H1 (cell line): ENCODE measurements at regions not wholly inside any gene's neighbourhood (a gene's known extent, or its start where the extent isn't known, plus 50 kb on each side); places are given as distances from the start of the nearest gene placed in this dataset.

Source experiments
- CTCF ChIA-PET: fragments of 300-600 bp; sonication (Branson Sonifier 250); formaldehyde crosslinking; loops from one replicate; lab custom pipeline; 2021; ENCODE audit not compliant: partially characterized antibody; lab: Charles Lee
- POLR2A ChIA-PET: fragments of 300-600 bp; sonication (Branson Sonifier 250); formaldehyde crosslinking; loops from one replicate; lab custom pipeline; 2021; ENCODE audit warnings: inconsistent platforms; ENCODE audit not compliant: partially characterized antibody; lab: Charles Lee
- DNase-seq, 2 experiments: peaks; one replicate each; pipeline versions ENCODE4 v3.0.0 to v3.0.0-alpha.2; 2010 to 2022; ENCODE audit warnings: low spot score in 2 of 2, low read depth in 1 of 2, mixed read lengths in 1 of 2
- FAIRE-seq: peaks from 2 replicates; lab custom pipeline; 2011; peaks lifted over from hg19 to GRCh38; lab: Jason Lieb, UNC
- H2AFZ ChIP-seq: 2 replicates; pipeline ENCODE4 v1.8.1; 2012; ENCODE audit warnings: low read length, inconsistent platforms
- H2AK5ac ChIP-seq: 2 replicates; pipeline ENCODE4 v1.6.1; 2013; ENCODE audit warnings: low read depth, low read length
- H2BK120ac ChIP-seq: replicated peaks from 2 replicates; pipeline ENCODE3; 2013; ENCODE audit warnings: low read depth, low read length, inconsistent platforms
- H2BK12ac ChIP-seq: 2 replicates; pipeline ENCODE4 v1.6.1; 2013; ENCODE audit warnings: low read depth, low read length
- H2BK15ac ChIP-seq: 2 replicates; pipeline ENCODE4 v1.6.1; 2013; ENCODE audit warnings: low read length
- H2BK20ac ChIP-seq: 2 replicates; pipeline ENCODE4 v1.6.1; 2013; ENCODE audit warnings: low read length
- H2BK5ac ChIP-seq: 2 replicates; pipeline ENCODE4 v1.6.1; 2013; ENCODE audit warnings: low read depth, low read length
- H3K14ac ChIP-seq: 2 replicates; pipeline ENCODE4 v1.6.1; 2013; ENCODE audit warnings: inconsistent platforms; ENCODE audit not compliant: insufficient read length
- H3K18ac ChIP-seq: 2 replicates; pipeline ENCODE4 v1.6.1; 2013; ENCODE audit warnings: low read length; ENCODE audit errors: extremely low read depth
- H3K23ac ChIP-seq: 2 replicates; pipeline ENCODE4 v1.6.1; 2013; ENCODE audit warnings: inconsistent platforms; ENCODE audit not compliant: insufficient read length
- H3K23me2 ChIP-seq: 2 replicates; pipeline ENCODE4 v1.6.1; 2013; ENCODE audit warnings: low read depth, low read length
- H3K27ac ChIP-seq: 2 replicates; pipeline ENCODE4 v1.6.1; 2011; ENCODE audit warnings: low read depth, low read length, inconsistent platforms
- H3K27me3 ChIP-seq, 4 experiments: replicated peaks in 1 of 4; 1 replicate in 1 of 4; 2 replicates in 3 of 4; pipeline versions ENCODE4 v1.6.1 to v1.8.1; 2011 to 2013; ENCODE audit warnings: low read length in 3 of 4, mild to moderate bottlenecking in 3 of 4, inconsistent platforms in 2 of 4, mixed read lengths in 2 of 4, moderate library complexity in 1 of 4; ENCODE audit not compliant: control insufficient read depth in 3 of 4, insufficient read depth in 3 of 4; ENCODE audit errors: extremely low read depth in 1 of 4
- H3K36me3 ChIP-seq, 4 experiments: 2 replicates each; pipeline versions ENCODE4 v1.6.1 to v1.8.1; 2011 to 2013; ENCODE audit warnings: mild to moderate bottlenecking in 4 of 4, low read length in 3 of 4, moderate library complexity in 2 of 4, control low read depth in 1 of 4, inconsistent platforms in 1 of 4; ENCODE audit not compliant: insufficient read depth in 4 of 4, control insufficient read depth in 2 of 4
- H3K4ac ChIP-seq: replicated peaks from 2 replicates; pipeline ENCODE3; 2013; ENCODE audit warnings: low read length, low read depth, mixed read lengths, inconsistent platforms; ENCODE audit not compliant: insufficient read length
- H3K4me1 ChIP-seq, 4 experiments: replicated peaks in 1 of 4; 1 replicate in 1 of 4; 2 replicates in 3 of 4; pipeline versions ENCODE4 v1.6.1 to v1.8.1; 2011 to 2013; ENCODE audit warnings: low read length in 3 of 4, inconsistent platforms in 2 of 4, mixed read lengths in 1 of 4; ENCODE audit not compliant: insufficient read depth in 4 of 4, control insufficient read depth in 3 of 4
- H3K4me2 ChIP-seq, 2 experiments: 2 replicates each; pipeline versions ENCODE4 v1.6.1 to v1.8.1; 2011 to 2013; ENCODE audit warnings: low read depth in 2 of 2, low read length in 2 of 2, control low read depth in 1 of 2, inconsistent platforms in 1 of 2, mild to moderate bottlenecking in 1 of 2; ENCODE audit not compliant: insufficient read depth in 1 of 2
- H3K4me3 ChIP-seq, 4 experiments: fragments of 200-600, 300-600 bp in 1 of 4; sonication (generic), shearing (Covaris generic), sonication (Bioruptor Twin) in 1 of 4; 2 replicates each; pipeline versions ENCODE4 v1.5.1 to v1.8.1; 2011 to 2016; ENCODE audit warnings: low read length in 4 of 4, low read depth in 3 of 4, control low read depth in 2 of 4, inconsistent platforms in 2 of 4, mild to moderate bottlenecking in 2 of 4, mixed read lengths in 1 of 4, moderate library complexity in 1 of 4; ENCODE audit not compliant: insufficient read depth in 2 of 4; ENCODE audit errors: extremely low read depth in 1 of 4
- H3K56ac ChIP-seq: replicated peaks from 2 replicates; pipeline ENCODE3; 2013; ENCODE audit warnings: low read depth, mild to moderate bottlenecking, mixed read lengths, low read length, inconsistent platforms; ENCODE audit not compliant: insufficient read length
- H3K79me1 ChIP-seq: 2 replicates; pipeline ENCODE4 v1.6.1; 2013; ENCODE audit warnings: low read depth, low read length, control low read depth
- H3K79me2 ChIP-seq, 2 experiments: 2 replicates each; pipeline versions ENCODE4 v1.6.1 to v1.8.1; 2012 to 2013; ENCODE audit warnings: low read length in 2 of 2, mild to moderate bottlenecking in 2 of 2, inconsistent platforms in 1 of 2; ENCODE audit not compliant: insufficient read depth in 2 of 2, control insufficient read depth in 1 of 2
- H3K9ac ChIP-seq, 4 experiments: replicated peaks in 1 of 4; 1 replicate in 1 of 4; 2 replicates in 3 of 4; pipeline versions ENCODE4 v1.6.1 to v1.8.1; 2011 to 2013; ENCODE audit warnings: low read depth in 3 of 4, low read length in 3 of 4, control low read depth in 2 of 4, mild to moderate bottlenecking in 2 of 4, moderate library complexity in 2 of 4, inconsistent platforms in 1 of 4; ENCODE audit errors: extremely low read depth in 1 of 4
- H3K9me3 ChIP-seq, 2 experiments: 2 replicates each; pipeline versions ENCODE4 v1.6.1 to v1.8.1; 2012 to 2013; ENCODE audit warnings: mild to moderate bottlenecking in 2 of 2, moderate library complexity in 2 of 2, control low read depth in 1 of 2, inconsistent platforms in 1 of 2, low read depth in 1 of 2, low read length in 1 of 2, mixed read lengths in 1 of 2; ENCODE audit not compliant: insufficient read depth in 2 of 2
- H4K20me1 ChIP-seq, 2 experiments: replicated peaks in 1 of 2; 2 replicates each; pipeline versions ENCODE3 to v1.8.1; 2011 to 2013; ENCODE audit warnings: inconsistent platforms in 2 of 2, low read length in 2 of 2, mild to moderate bottlenecking in 1 of 2; ENCODE audit not compliant: insufficient read depth in 2 of 2, control insufficient read depth in 1 of 2
- H4K5ac ChIP-seq: 2 replicates; pipeline ENCODE4 v1.6.1; 2013; ENCODE audit warnings: low read length, low read depth, mixed read lengths, inconsistent platforms; ENCODE audit not compliant: insufficient read length
- H4K8ac ChIP-seq: 2 replicates; pipeline ENCODE4 v1.8.0; 2013; ENCODE audit warnings: mild to moderate bottlenecking, moderate library complexity, low read length, inconsistent platforms; ENCODE audit not compliant: insufficient read depth; ENCODE audit errors: extremely low read depth
- H4K91ac ChIP-seq: replicated peaks from 2 replicates; pipeline ENCODE3; 2013; ENCODE audit warnings: low read length, mixed read lengths, inconsistent platforms; ENCODE audit not compliant: insufficient read length
- CBX8 ChIP-seq: fragments of 300-800, 300-1000 bp; sonication (generic); IDR thresholded peaks from 2 replicates; pipeline ENCODE4 v1.7.1; 2016; ENCODE audit warnings: low read depth, low read length, borderline replicate concordance
- CHD1 ChIP-seq: IDR thresholded peaks from 2 replicates; pipeline ENCODE4 v1.6.1; 2012; ENCODE audit warnings: low read depth, low read length, improper control_type of control experiment
- EGR1 ChIP-seq: IDR thresholded peaks from 2 replicates; pipeline ENCODE4 v1.6.1; 2011; ENCODE audit warnings: low read depth, low read length, borderline replicate concordance
- FOSL1 ChIP-seq: IDR thresholded peaks from 2 replicates; pipeline ENCODE4 v1.6.1; 2011; ENCODE audit warnings: mild to moderate bottlenecking, low read depth, low read length, moderate library complexity; ENCODE audit not compliant: insufficient read depth
- JUN ChIP-seq: IDR thresholded peaks from 2 replicates; pipeline ENCODE4 v1.6.1; 2011; ENCODE audit warnings: low read depth, mild to moderate bottlenecking, improper control_type of control experiment, low read length
- MAFK ChIP-seq: IDR thresholded peaks from 2 replicates; pipeline ENCODE4 v1.6.1; 2012; ENCODE audit warnings: low read depth, mild to moderate bottlenecking, improper control_type of control experiment, low read length
- NANOG ChIP-seq: IDR thresholded peaks from 2 replicates; pipeline ENCODE4 v1.6.1; 2011; ENCODE audit warnings: low read length, low read depth, mild to moderate bottlenecking, inconsistent platforms; ENCODE audit not compliant: insufficient read depth, poor library complexity, severe bottlenecking
- POU5F1 ChIP-seq: IDR thresholded peaks from 2 replicates; pipeline ENCODE4 v1.6.1; 2011; ENCODE audit warnings: low read depth, mild to moderate bottlenecking, low read length, moderate library complexity
- RBBP5 ChIP-seq: IDR thresholded peaks from 2 replicates; pipeline ENCODE4 v1.7.1; 2012; ENCODE audit warnings: low read depth, mild to moderate bottlenecking, inconsistent platforms, low read length, moderate library complexity, borderline replicate concordance
- SIRT6 ChIP-seq: IDR thresholded peaks from one replicate; pipeline ENCODE4 v1.7.1; 2012; ENCODE audit warnings: low read length, inconsistent platforms
- SIX5 ChIP-seq: IDR thresholded peaks from 2 replicates; pipeline ENCODE4 v1.6.1; 2011; ENCODE audit warnings: mild to moderate bottlenecking, low read depth, low read length
- SP1 ChIP-seq: IDR thresholded peaks from 2 replicates; pipeline ENCODE4 v1.6.1; 2011; ENCODE audit warnings: low read depth, low read length
- TCF12 ChIP-seq: IDR thresholded peaks from 2 replicates; pipeline ENCODE4 v1.6.1; 2011; ENCODE audit warnings: low read depth, mild to moderate bottlenecking, low read length
- WGBS, 2 experiments: shearing (Covaris generic) in 1 of 2; methylation state at CpG; one replicate each; pipeline versions ENCODE4 v1.1.6 to v1.1.7; 2013 to 2015; ENCODE audit warnings: low lambda C conversion rate in 2 of 2, mixed read lengths in 2 of 2, inconsistent platforms in 1 of 2, low coverage in 1 of 2, missing lambda C conversion rate in 1 of 2; ENCODE audit not compliant: insufficient replicate concordance in 2 of 2, insufficient coverage in 1 of 2, insufficient read length in 1 of 2; ENCODE audit errors: extremely low coverage in 1 of 2, missing lambda C conversion rate in 1 of 2; 5-methylcytosine and 5-hydroxymethylcytosine counted together
- TF ChIP-seq, protein P1 (sequence below): IDR thresholded peaks from 2 replicates; pipeline ENCODE4 v1.6.1; 2012; ENCODE audit warnings: low read length, inconsistent platforms

DNA sequence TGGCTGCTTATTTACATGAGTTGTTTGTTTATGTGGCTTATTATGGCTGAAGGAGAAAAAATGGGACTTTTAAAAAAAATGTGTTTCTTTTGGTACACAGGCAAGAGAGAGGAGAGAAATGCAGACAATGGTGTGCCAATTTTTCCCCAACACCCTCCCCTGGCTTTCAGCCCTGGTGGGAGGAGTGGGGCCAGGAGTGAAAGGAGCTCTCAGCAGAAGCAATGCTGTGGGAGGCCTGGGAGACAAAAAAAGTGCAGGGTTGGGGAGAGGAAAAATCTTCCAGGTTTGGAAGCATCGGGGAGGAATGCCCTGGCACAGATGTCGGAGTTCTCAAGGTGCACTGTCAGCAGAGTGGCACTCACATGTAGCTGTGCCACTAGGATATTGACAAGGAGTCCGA lies 117.7 kb upstream of the FOXB1 start:
- H2BK12ac ChIP-seq, result no peak overlapping the region
- no peak overlapping the region for H3K4me3 ChIP-seq
- 82% methylated on average over 3 of the region's 3 CpGs; no CpG with 5 or more reads in 1 of the 2 experiments for WGBS, 2 experiments
- H3K79me2 ChIP-seq, result no peaks in the 10 kb centered on the region
- no peaks in the 10 kb centered on the region for H3K23me2 ChIP-seq
- H3K23ac ChIP-seq, result no peak overlapping the region
- H3K4me2 ChIP-seq, result no peak overlapping the region
- no peaks in the 10 kb centered on the region for H3K79me1 ChIP-seq
- H2BK120ac ChIP-seq, result no peak overlapping the region
- CTCF ChIA-PET, result interaction anchor here (1.0 to 1.7 kb wide), 3 partner anchors 10 to 32 kb away, joined by 3 to 5 read pairs (median 4); no protein-coding TSS in a partner anchor
- H3K9ac ChIP-seq, result no peak overlapping the region
- H2BK20ac ChIP-seq, result no peak overlapping the region
- H4K8ac ChIP-seq, result no peak overlapping the region
- H4K91ac ChIP-seq, result no peak overlapping the region
- no peaks in the 10 kb centered on the region for H4K20me1 ChIP-seq
- H2AK5ac ChIP-seq, result no peak overlapping the region
- no peak overlapping the region for H3K18ac ChIP-seq
- peak overlapping the region; percentile 33; the same call in 1 of the 2 replicates for H2BK15ac ChIP-seq
- no peaks in the 10 kb centered on the region for H3K36me3 ChIP-seq
- no peak overlapping the region for H3K4ac ChIP-seq
- H3K9me3 ChIP-seq, result no peaks in the 10 kb centered on the region
- DNase-seq (no peak), FAIRE-seq (no peak)
- H3K56ac ChIP-seq, result no peak overlapping the region
- H3K14ac ChIP-seq, result no peak overlapping the region
- H4K5ac ChIP-seq, result no peak overlapping the region
- no peak overlapping the region for H2BK5ac ChIP-seq
- H3K27ac ChIP-seq, result no peak overlapping the region
- POLR2A ChIA-PET, result interaction anchor here (0.6 kb wide), 1 partner anchor 21 kb away, joined by 3 read pairs; no protein-coding TSS in a partner anchor
- H3K27me3 ChIP-seq, result no peaks in the 10 kb centered on the region
- H3K4me1 ChIP-seq, result peaks cover 0 to 5% (median 1%) of the 10 kb centered on the region in 4 experiments; a peak in 3 of 7 replicates
- H2AFZ ChIP-seq, result 0 out of 2 replicates have a peak overlapping the region, but pooled peaks have one; percentile 9
- no peak for TF ChIP-seq MAFK
- no peak for TF ChIP-seq SIRT6
- no peak for TF ChIP-seq CHD1
- TF ChIP-seq TCF12, result no peak
- no peak for TF ChIP-seq FOSL1
- TF ChIP-seq POU5F1, result no peak
- TF ChIP-seq CBX8, result no peak
- TF ChIP-seq NANOG, result no peak
- no peak for TF ChIP-seq SIX5
- TF ChIP-seq, protein P1, sequence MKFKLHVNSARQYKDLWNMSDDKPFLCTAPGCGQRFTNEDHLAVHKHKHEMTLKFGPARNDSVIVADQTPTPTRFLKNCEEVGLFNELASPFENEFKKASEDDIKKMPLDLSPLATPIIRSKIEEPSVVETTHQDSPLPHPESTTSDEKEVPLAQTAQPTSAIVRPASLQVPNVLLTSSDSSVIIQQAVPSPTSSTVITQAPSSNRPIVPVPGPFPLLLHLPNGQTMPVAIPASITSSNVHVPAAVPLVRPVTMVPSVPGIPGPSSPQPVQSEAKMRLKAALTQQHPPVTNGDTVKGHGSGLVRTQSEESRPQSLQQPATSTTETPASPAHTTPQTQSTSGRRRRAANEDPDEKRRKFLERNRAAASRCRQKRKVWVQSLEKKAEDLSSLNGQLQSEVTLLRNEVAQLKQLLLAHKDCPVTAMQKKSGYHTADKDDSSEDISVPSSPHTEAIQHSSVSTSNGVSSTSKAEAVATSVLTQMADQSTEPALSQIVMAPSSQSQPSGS, result no peak
- TF ChIP-seq JUN, result no peak
- no peak for TF ChIP-seq RBBP5
- TF ChIP-seq EGR1, result no peak
- no peak for TF ChIP-seq SP1
